HEK293T (cell line): ENCODE measurements at regions not wholly inside any gene's neighbourhood (a gene's known extent, or its start where the extent isn't known, plus 50 kb on each side); places are given as distances from the start of the nearest gene placed in this dataset.

Experiments used
- BHLHE40 ChIP-seq: fragments of 450-650 bp; IDR thresholded peaks from 2 replicates; pipeline ENCODE4 v1.6.1; 2016; ENCODE audit warnings: mild to moderate bottlenecking, moderate library complexity, borderline replicate concordance
- ELF4 ChIP-seq: fragments of 450-650 bp; IDR thresholded peaks from 2 replicates; pipeline ENCODE4 v1.6.1; 2017; ENCODE audit warnings: antibody characterized with exemption
- FOXA1 ChIP-seq: fragments of 450-650 bp; IDR thresholded peaks from 2 replicates; pipeline ENCODE4 v1.6.1; 2016; ENCODE audit warnings: mild to moderate bottlenecking
- HDGF ChIP-seq: fragments of 450-650 bp; IDR thresholded peaks from 2 replicates; pipeline ENCODE4 v1.6.1; 2017; ENCODE audit warnings: antibody characterized with exemption, borderline replicate concordance
- LEF1 ChIP-seq: fragments of 450-650 bp; IDR thresholded peaks from 2 replicates; pipeline ENCODE4 v1.6.1; 2017; ENCODE audit warnings: mild to moderate bottlenecking, borderline replicate concordance
- SP1 ChIP-seq: fragments of 450-650 bp; IDR thresholded peaks from 2 replicates; pipeline ENCODE4 v1.6.1; 2017
- SUZ12 ChIP-seq: fragments of 450-650 bp; IDR thresholded peaks from 2 replicates; pipeline ENCODE4 v1.6.1; 2016; ENCODE audit warnings: mild to moderate bottlenecking

GRCh38 chr17:77018504-77018903, 122.3 kb upstream of the SEC14L1 start:
- TF ChIP-seq BHLHE40 (no peak), FOXA1 (no peak), HDGF (no peak), SP1 (no peak), ELF4 (no peak), SUZ12 (no peak), LEF1 (no peak)
